ENCODE measurements at regions not wholly inside any gene's neighbourhood (a gene's known extent, or its start where the extent isn't known, plus 50 kb on each side); places are given as distances from the start of the nearest gene placed in this dataset.

DNA sequence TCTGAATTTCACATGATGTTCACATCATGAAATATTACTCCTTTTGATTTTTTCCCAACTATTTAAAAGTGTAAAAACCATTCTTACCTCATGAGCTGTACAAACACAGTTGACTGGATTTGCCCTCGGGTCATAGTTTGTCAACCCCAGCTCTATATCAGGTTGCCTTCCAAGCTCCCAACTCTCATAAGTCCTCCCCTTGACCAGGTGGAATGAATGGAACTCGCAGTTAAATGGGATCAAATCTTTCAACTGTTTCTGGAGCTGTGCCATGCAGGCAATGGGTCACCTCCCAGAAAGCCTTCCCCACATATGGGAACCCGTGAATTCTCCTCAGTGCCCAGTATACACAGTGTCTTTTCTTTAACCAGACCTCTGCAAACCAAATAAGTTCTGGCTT is 169.8 kb upstream of the FOXD3 start:
- Histone ChIP-seq H3K4me3 (no peak overlapping the region), H3K9ac (ENCODE audit: control insufficient read depth, insufficient read depth, low read length) (no peak overlapping the region), H3K4me2 (ENCODE audit: control insufficient read depth, insufficient read depth) (no peak overlapping the region), H3K79me2 (ENCODE audit: control insufficient read depth, insufficient read depth, low read length) (no peaks in the 10 kb centered on the region), H3K27ac (ENCODE audit: control insufficient read depth, insufficient read depth) (no peak overlapping the region), H3K27me3 (replicated peaks in 1 of 2; ENCODE audit: control insufficient read depth in 2 of 2, insufficient read depth in 2 of 2, low read length in 1 of 2) (no peaks in the 10 kb centered on the region; a peak in 1 of 4 replicates), H4K20me1 (ENCODE audit: control insufficient read depth, insufficient read depth) (no peaks in the 10 kb centered on the region), H3K36me3 (ENCODE audit: control insufficient read depth in 2 of 2, insufficient read depth in 2 of 2, low read length in 1 of 2) (no peaks in the 10 kb centered on the region), H3K4me1 (ENCODE audit: control insufficient read depth, insufficient read depth, low read length) (no peaks in the 10 kb centered on the region), H2AFZ (ENCODE audit: control insufficient read depth, low read depth, low read length) (no peak overlapping the region), H3K9me3 (replicated peaks; ENCODE audit: control insufficient read depth, insufficient read depth, low read length) (no peaks in the 10 kb centered on the region)
- in situ Hi-C loops (cut with MboI): no loop called here
- ChIA-PET POLR2A (no interaction called here), CTCF (interaction anchor here (2.2 to 4.2 kb wide), 2 partner anchors 19 to 190 kb away, joined by 6 to 48 read pairs; no protein-coding TSS in a partner anchor), SMC1A (ENCODE audit: uncharacterized antibody, unreplicated experiment) (interaction anchor here (1.0 to 1.2 kb wide), 2 partner anchors 9 to 39 kb away, joined by 3 to 4 read pairs; no protein-coding TSS in a partner anchor), RAD21 (ENCODE audit: unreplicated experiment) (no interaction called here)
- no TSS peak for BruUV-seq (replicated peaks)
- DNase-seq (ENCODE audit: low read depth, low spot score) (no peak), ATAC-seq (no peak), FAIRE-seq (no peak)
- TF ChIP-seq MXI1 (IDR thresholded peaks at IDR 0.05; ENCODE audit: low read depth, low read length) (no peak), ESRRA (IDR thresholded peaks at IDR 0.05; ENCODE audit: low read length) (no peak), SIX5 (IDR thresholded peaks at IDR 0.05; ENCODE audit: low read depth, low read length, severe bottlenecking) (no peak)
- 0% methylated on average over 3 of the region's 3 CpGs for WGBS (ENCODE audit: insufficient coverage, insufficient replicate concordance, low lambda C conversion rate, missing lambda C conversion rate)
- intact Hi-C loops (cut with micrococcal nuclease; ENCODE audit: unreplicated experiment): loop anchor here (5.0 kb wide), 1 partner anchor 90 kb away; no protein-coding TSS in a partner anchor

DNA sequence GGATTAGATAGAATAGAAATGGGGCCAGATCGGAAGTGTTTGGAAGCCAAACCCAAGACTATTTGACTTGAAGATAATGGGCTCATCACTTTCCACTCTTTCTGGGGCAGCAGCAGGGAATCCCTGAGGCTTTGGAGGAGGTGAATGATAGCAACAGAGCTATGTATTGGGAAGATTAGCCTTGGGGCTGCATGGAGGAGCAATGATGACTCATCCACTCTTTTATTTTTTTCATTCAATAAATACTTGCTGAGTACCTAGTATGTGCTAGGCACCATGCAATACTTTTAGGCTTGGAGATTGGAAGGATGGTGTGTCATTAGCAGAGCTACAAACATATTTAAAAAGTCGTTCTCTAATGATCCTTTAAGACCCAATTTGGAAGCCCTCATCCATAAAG is 166.9 kb upstream of the FOXD3 start:
- H4K20me1 ChIP-seq (ENCODE audit: control insufficient read depth, insufficient read depth): no peaks in the 10 kb centered on the region
- H3K27me3 ChIP-seq (replicated peaks in 1 of 2; ENCODE audit: control insufficient read depth in 2 of 2, insufficient read depth in 2 of 2, low read length in 1 of 2): no peaks in the 10 kb centered on the region; a peak in 1 of 4 replicates
- no peak overlapping the region for H3K4me3 ChIP-seq
- H3K4me1 ChIP-seq (ENCODE audit: control insufficient read depth, insufficient read depth, low read length): no peaks in the 10 kb centered on the region
- no peak overlapping the region for H2AFZ ChIP-seq (ENCODE audit: control insufficient read depth, low read depth, low read length)
- H3K79me2 ChIP-seq (ENCODE audit: control insufficient read depth, insufficient read depth, low read length): no peaks in the 10 kb centered on the region
- H3K27ac ChIP-seq (ENCODE audit: control insufficient read depth, insufficient read depth): no peak overlapping the region
- no peak overlapping the region for H3K4me2 ChIP-seq (ENCODE audit: control insufficient read depth, insufficient read depth)
- DNase-seq (ENCODE audit: low read depth, low spot score) (no peak), FAIRE-seq (no peak), ATAC-seq (no peak)
- WGBS (ENCODE audit: insufficient coverage, insufficient replicate concordance, low lambda C conversion rate, missing lambda C conversion rate): 47% methylated on average over 2 of the region's 2 CpGs
- H3K36me3 ChIP-seq (ENCODE audit: control insufficient read depth in 2 of 2, insufficient read depth in 2 of 2, low read length in 1 of 2): no peaks in the 10 kb centered on the region
- in situ Hi-C loops (cut with MboI): no loop called here
- intact Hi-C loops (cut with micrococcal nuclease; ENCODE audit: unreplicated experiment): no loop called here
- ChIA-PET SMC1A (ENCODE audit: uncharacterized antibody, unreplicated experiment) (interaction anchor here (1.3 to 2.1 kb wide), 2 partner anchors 11 to 19 kb away, joined by 4 to 6 read pairs; no protein-coding TSS in a partner anchor), POLR2A (no interaction called here), RAD21 (ENCODE audit: unreplicated experiment) (interaction anchor here (0.9 kb wide), 1 partner anchor 31 kb away, joined by 3 read pairs; no protein-coding TSS in a partner anchor), CTCF (interaction anchor here (1.2 kb wide), 1 partner anchor 192 kb away, joined by 3 read pairs; no protein-coding TSS in a partner anchor)
- no TSS peak for BruUV-seq (replicated peaks)
- no peaks in the 10 kb centered on the region for H3K9me3 ChIP-seq (replicated peaks; ENCODE audit: control insufficient read depth, insufficient read depth, low read length)
- H3K9ac ChIP-seq (ENCODE audit: control insufficient read depth, insufficient read depth, low read length): no peak overlapping the region
- TF ChIP-seq, protein P1, sequence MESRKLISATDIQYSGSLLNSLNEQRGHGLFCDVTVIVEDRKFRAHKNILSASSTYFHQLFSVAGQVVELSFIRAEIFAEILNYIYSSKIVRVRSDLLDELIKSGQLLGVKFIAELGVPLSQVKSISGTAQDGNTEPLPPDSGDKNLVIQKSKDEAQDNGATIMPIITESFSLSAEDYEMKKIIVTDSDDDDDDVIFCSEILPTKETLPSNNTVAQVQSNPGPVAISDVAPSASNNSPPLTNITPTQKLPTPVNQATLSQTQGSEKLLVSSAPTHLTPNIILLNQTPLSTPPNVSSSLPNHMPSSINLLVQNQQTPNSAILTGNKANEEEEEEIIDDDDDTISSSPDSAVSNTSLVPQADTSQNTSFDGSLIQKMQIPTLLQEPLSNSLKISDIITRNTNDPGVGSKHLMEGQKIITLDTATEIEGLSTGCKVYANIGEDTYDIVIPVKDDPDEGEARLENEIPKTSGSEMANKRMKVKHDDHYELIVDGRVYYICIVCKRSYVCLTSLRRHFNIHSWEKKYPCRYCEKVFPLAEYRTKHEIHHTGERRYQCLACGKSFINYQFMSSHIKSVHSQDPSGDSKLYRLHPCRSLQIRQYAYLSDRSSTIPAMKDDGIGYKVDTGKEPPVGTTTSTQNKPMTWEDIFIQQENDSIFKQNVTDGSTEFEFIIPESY (IDR thresholded peaks at IDR 0.05): no peak
- TF ChIP-seq RB1 (IDR thresholded peaks at IDR 0.05; ENCODE audit: borderline replicate concordance): no peak
- TF ChIP-seq ZNF274 (IDR thresholded peaks at IDR 0.05; ENCODE audit: insufficient read depth, insufficient read length): no peak
- TF ChIP-seq, protein P2, sequence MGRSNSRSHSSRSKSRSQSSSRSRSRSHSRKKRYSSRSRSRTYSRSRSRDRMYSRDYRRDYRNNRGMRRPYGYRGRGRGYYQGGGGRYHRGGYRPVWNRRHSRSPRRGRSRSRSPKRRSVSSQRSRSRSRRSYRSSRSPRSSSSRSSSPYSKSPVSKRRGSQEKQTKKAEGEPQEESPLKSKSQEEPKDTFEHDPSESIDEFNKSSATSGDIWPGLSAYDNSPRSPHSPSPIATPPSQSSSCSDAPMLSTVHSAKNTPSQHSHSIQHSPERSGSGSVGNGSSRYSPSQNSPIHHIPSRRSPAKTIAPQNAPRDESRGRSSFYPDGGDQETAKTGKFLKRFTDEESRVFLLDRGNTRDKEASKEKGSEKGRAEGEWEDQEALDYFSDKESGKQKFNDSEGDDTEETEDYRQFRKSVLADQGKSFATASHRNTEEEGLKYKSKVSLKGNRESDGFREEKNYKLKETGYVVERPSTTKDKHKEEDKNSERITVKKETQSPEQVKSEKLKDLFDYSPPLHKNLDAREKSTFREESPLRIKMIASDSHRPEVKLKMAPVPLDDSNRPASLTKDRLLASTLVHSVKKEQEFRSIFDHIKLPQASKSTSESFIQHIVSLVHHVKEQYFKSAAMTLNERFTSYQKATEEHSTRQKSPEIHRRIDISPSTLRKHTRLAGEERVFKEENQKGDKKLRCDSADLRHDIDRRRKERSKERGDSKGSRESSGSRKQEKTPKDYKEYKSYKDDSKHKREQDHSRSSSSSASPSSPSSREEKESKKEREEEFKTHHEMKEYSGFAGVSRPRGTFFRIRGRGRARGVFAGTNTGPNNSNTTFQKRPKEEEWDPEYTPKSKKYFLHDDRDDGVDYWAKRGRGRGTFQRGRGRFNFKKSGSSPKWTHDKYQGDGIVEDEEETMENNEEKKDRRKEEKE (IDR thresholded peaks at IDR 0.05): no peak
- no peak for TF ChIP-seq YY1 (IDR thresholded peaks at IDR 0.05; ENCODE audit: low read depth, low read length)
- TF ChIP-seq, protein P3, sequence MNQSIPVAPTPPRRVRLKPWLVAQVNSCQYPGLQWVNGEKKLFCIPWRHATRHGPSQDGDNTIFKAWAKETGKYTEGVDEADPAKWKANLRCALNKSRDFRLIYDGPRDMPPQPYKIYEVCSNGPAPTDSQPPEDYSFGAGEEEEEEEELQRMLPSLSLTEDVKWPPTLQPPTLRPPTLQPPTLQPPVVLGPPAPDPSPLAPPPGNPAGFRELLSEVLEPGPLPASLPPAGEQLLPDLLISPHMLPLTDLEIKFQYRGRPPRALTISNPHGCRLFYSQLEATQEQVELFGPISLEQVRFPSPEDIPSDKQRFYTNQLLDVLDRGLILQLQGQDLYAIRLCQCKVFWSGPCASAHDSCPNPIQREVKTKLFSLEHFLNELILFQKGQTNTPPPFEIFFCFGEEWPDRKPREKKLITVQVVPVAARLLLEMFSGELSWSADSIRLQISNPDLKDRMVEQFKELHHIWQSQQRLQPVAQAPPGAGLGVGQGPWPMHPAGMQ (IDR thresholded peaks at IDR 0.05; ENCODE audit: borderline replicate concordance): no peak
- TF ChIP-seq POLR2AphosphoS2 (IDR thresholded peaks at IDR 0.05; ENCODE audit: low read depth, low read length): no peak
- no peak for TF ChIP-seq ZNF217 (IDR thresholded peaks at IDR 0.05)
- no peak for TF ChIP-seq BRCA1 (IDR thresholded peaks at IDR 0.05; ENCODE audit: low read depth, low read length)
- no peak for TF ChIP-seq CHD1 (IDR thresholded peaks at IDR 0.05; ENCODE audit: low read depth, low read length)
